A549 (cell line): ENCODE measurements at regions not wholly inside any gene's neighbourhood (a gene's known extent, or its start where the extent isn't known, plus 50 kb on each side); places are given as distances from the start of the nearest gene placed in this dataset.

Experiments
- BHLHE40 ChIP-seq: IDR thresholded peaks from 2 replicates; pipeline ENCODE4 v1.6.1; 2012; ENCODE audit warnings: low read depth, low read length, inconsistent platforms
- CEBPB ChIP-seq, 2 experiments: fragments of >200 bp in 1 of 2; sonication (Bioruptor Twin) in 1 of 2; formaldehyde crosslinking in 1 of 2; IDR thresholded peaks; 2 replicates each; pipeline ENCODE4 v1.6.1; 2012 to 2016
- EP300 ChIP-seq, 2 experiments: fragments of >200 bp; sonication (Bioruptor Twin); formaldehyde crosslinking; IDR thresholded peaks; 2 replicates in 1 of 2; 3 replicates in 1 of 2; pipeline ENCODE4 v1.6.1; 2016 to 2017
- ESRRA ChIP-seq: fragments of 150-350 bp; IDR thresholded peaks from 2 replicates; pipeline ENCODE4 v1.6.1; 2014; ENCODE audit warnings: mild to moderate bottlenecking, low read length, borderline replicate concordance
- HDAC2 ChIP-seq: fragments of 200-600 bp; sonication (generic); IDR thresholded peaks from 2 replicates; pipeline ENCODE4 v1.6.1; 2016
- MAFK ChIP-seq: fragments of 450-650 bp; IDR thresholded peaks from 2 replicates; pipeline ENCODE4 v1.6.1; 2014; ENCODE audit not compliant: partially characterized antibody
- NR3C1 ChIP-seq: fragments of >200 bp; sonication (Bioruptor Twin); formaldehyde crosslinking; IDR thresholded peaks from 3 replicates; pipeline ENCODE4 v1.6.1; 2017
- POLR2A ChIP-seq: IDR thresholded peaks from 2 replicates; pipeline ENCODE4 v1.6.1; 2012; ENCODE audit warnings: mild to moderate bottlenecking, low read length
- RCOR1 ChIP-seq: fragments of 150-350 bp; IDR thresholded peaks from 2 replicates; pipeline ENCODE4 v1.6.1; 2014; ENCODE audit warnings: antibody characterized with exemption, low read length, low read depth
- TF ChIP-seq, protein P1 (sequence below): fragments of 200-600 bp; sonication (generic); IDR thresholded peaks from 2 replicates; pipeline ENCODE4 v1.6.1; 2016; ENCODE audit warnings: antibody characterized with exemption, mild to moderate bottlenecking, moderate library complexity
- TF ChIP-seq, protein P2 (sequence below): fragments of >200 bp; sonication (Bioruptor Twin); formaldehyde crosslinking; IDR thresholded peaks from 3 replicates; pipeline ENCODE4 v1.5.1; 2016
- TF ChIP-seq, protein P3 (sequence below): fragments of 250-450 bp; sonication (Bioruptor Pico); IDR thresholded peaks from 2 replicates; pipeline ENCODE4 v1.5.0; 2021; ENCODE audit warnings: mild to moderate bottlenecking, moderate library complexity, borderline replicate concordance
- TF ChIP-seq, protein P4 (sequence below): fragments of 450-650 bp; IDR thresholded peaks from 2 replicates; pipeline ENCODE4 v1.6.1; 2014; ENCODE audit warnings: antibody characterized with exemption
- TF ChIP-seq, protein P5 (sequence below): IDR thresholded peaks from 2 replicates; pipeline ENCODE4 v1.6.1; 2012

DNA sequence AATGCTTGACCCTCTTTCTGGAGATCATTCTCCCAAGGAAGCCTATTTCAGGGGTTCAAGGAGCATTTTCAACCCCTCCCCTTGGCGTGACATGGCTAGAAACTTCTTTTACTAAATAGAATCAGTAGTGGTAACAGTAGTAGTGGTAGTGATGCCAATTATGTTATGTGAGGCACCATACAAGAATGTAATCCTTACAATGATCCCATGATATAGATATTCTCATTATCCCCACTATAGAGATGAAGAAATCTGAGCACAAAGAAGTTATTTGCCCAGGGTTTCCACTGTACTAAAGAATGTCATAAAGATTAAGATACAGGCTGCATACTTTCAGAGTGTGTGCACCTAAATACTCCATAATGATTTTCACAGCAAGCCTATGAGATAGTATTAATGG is 155.4 kb upstream of the CLINT1 start:
- TF ChIP-seq, protein P1, sequence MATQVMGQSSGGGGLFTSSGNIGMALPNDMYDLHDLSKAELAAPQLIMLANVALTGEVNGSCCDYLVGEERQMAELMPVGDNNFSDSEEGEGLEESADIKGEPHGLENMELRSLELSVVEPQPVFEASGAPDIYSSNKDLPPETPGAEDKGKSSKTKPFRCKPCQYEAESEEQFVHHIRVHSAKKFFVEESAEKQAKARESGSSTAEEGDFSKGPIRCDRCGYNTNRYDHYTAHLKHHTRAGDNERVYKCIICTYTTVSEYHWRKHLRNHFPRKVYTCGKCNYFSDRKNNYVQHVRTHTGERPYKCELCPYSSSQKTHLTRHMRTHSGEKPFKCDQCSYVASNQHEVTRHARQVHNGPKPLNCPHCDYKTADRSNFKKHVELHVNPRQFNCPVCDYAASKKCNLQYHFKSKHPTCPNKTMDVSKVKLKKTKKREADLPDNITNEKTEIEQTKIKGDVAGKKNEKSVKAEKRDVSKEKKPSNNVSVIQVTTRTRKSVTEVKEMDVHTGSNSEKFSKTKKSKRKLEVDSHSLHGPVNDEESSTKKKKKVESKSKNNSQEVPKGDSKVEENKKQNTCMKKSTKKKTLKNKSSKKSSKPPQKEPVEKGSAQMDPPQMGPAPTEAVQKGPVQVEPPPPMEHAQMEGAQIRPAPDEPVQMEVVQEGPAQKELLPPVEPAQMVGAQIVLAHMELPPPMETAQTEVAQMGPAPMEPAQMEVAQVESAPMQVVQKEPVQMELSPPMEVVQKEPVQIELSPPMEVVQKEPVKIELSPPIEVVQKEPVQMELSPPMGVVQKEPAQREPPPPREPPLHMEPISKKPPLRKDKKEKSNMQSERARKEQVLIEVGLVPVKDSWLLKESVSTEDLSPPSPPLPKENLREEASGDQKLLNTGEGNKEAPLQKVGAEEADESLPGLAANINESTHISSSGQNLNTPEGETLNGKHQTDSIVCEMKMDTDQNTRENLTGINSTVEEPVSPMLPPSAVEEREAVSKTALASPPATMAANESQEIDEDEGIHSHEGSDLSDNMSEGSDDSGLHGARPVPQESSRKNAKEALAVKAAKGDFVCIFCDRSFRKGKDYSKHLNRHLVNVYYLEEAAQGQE, result no peak
- TF ChIP-seq, protein P2, sequence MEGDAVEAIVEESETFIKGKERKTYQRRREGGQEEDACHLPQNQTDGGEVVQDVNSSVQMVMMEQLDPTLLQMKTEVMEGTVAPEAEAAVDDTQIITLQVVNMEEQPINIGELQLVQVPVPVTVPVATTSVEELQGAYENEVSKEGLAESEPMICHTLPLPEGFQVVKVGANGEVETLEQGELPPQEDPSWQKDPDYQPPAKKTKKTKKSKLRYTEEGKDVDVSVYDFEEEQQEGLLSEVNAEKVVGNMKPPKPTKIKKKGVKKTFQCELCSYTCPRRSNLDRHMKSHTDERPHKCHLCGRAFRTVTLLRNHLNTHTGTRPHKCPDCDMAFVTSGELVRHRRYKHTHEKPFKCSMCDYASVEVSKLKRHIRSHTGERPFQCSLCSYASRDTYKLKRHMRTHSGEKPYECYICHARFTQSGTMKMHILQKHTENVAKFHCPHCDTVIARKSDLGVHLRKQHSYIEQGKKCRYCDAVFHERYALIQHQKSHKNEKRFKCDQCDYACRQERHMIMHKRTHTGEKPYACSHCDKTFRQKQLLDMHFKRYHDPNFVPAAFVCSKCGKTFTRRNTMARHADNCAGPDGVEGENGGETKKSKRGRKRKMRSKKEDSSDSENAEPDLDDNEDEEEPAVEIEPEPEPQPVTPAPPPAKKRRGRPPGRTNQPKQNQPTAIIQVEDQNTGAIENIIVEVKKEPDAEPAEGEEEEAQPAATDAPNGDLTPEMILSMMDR, result no peak
- TF ChIP-seq, protein P3, sequence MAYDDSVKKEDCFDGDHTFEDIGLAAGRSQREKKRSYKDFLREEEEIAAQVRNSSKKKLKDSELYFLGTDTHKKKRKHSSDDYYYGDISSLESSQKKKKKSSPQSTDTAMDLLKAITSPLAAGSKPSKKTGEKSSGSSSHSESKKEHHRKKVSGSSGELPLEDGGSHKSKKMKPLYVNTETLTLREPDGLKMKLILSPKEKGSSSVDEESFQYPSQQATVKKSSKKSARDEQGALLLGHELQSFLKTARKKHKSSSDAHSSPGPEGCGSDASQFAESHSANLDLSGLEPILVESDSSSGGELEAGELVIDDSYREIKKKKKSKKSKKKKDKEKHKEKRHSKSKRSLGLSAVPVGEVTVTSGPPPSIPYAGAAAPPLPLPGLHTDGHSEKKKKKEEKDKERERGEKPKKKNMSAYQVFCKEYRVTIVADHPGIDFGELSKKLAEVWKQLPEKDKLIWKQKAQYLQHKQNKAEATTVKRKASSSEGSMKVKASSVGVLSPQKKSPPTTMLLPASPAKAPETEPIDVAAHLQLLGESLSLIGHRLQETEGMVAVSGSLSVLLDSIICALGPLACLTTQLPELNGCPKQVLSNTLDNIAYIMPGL (CRISPR knock-in tag), result no peak
- TF ChIP-seq, protein P4, sequence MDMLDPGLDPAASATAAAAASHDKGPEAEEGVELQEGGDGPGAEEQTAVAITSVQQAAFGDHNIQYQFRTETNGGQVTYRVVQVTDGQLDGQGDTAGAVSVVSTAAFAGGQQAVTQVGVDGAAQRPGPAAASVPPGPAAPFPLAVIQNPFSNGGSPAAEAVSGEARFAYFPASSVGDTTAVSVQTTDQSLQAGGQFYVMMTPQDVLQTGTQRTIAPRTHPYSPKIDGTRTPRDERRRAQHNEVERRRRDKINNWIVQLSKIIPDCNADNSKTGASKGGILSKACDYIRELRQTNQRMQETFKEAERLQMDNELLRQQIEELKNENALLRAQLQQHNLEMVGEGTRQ, result no peak
- no peak for TF ChIP-seq EP300 (IDR thresholded peaks at IDR 0.05)
- TF ChIP-seq ESRRA, result no peak
- no peak for TF ChIP-seq POLR2A
- TF ChIP-seq BHLHE40, result no peak
- no peak for TF ChIP-seq NR3C1
- TF ChIP-seq HDAC2, result no peak
- TF ChIP-seq, protein P5, sequence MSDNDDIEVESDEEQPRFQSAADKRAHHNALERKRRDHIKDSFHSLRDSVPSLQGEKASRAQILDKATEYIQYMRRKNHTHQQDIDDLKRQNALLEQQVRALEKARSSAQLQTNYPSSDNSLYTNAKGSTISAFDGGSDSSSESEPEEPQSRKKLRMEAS, result no peak
- no peak for TF ChIP-seq CEBPB (IDR thresholded peaks at IDR 0.05)
- no peak for TF ChIP-seq MAFK
- TF ChIP-seq RCOR1, result no peak
